Neutrophil (primary cell): ENCODE measurements at regions not wholly inside any gene's neighbourhood (a gene's known extent, or its start where the extent isn't known, plus 50 kb on each side); places are given as distances from the start of the nearest gene placed in this dataset.

Experiments
- H3K27ac ChIP-seq: fragments of 200-600 bp; sonication (generic); 2 replicates; pipeline ENCODE4 v1.5.1; 2016; ENCODE audit warnings: mild to moderate bottlenecking, moderate library complexity
- H3K27me3 ChIP-seq: fragments of 200-600 bp; sonication (generic); 2 replicates; pipeline ENCODE4 v1.6.0; 2016; ENCODE audit warnings: mild to moderate bottlenecking
- H3K36me3 ChIP-seq: fragments of 200-600 bp; sonication (generic); 2 replicates; pipeline ENCODE4 v1.5.1; 2017
- H3K4me1 ChIP-seq, 2 experiments: fragments of 200-600 bp in 1 of 2; sonication (generic) in 1 of 2; 1 replicate in 1 of 2; 2 replicates in 1 of 2; pipeline versions ENCODE4 v1.5.1 to v1.6.1; 2013 to 2016; ENCODE audit warnings: low read depth in 1 of 2, low read length in 1 of 2, mild to moderate bottlenecking in 1 of 2, moderate library complexity in 1 of 2; ENCODE audit not compliant: control insufficient read depth in 1 of 2, insufficient read depth in 1 of 2
- H3K4me3 ChIP-seq, 2 experiments: fragments of 200-600 bp in 1 of 2; sonication (generic) in 1 of 2; 1 replicate in 1 of 2; 2 replicates in 1 of 2; pipeline ENCODE4 v1.5.1; 2013 to 2016; ENCODE audit warnings: low read depth in 1 of 2, low read length in 1 of 2, mild to moderate bottlenecking in 1 of 2, moderate library complexity in 1 of 2
- H3K9me3 ChIP-seq: fragments of 200-600 bp; sonication (generic); 2 replicates; pipeline ENCODE4 v1.5.1; 2016
- CTCF ChIP-seq: fragments of 200-600 bp; sonication (generic); IDR thresholded peaks from 2 replicates; pipeline ENCODE4 v1.5.1; 2016; ENCODE audit warnings: antibody characterized with exemption

GRCh38 chr4:24256066-24256465 is 328.3 kb downstream of the DHX15 start:
- no peaks in the 10 kb centered on the region for H3K4me1 ChIP-seq
- no peaks in the 10 kb centered on the region for H3K36me3 ChIP-seq
- H3K27ac ChIP-seq, result no peak overlapping the region
- TF ChIP-seq CTCF, result no peak
- no peaks in the 10 kb centered on the region for H3K9me3 ChIP-seq
- H3K4me3 ChIP-seq, result no peak overlapping the region
- no peaks in the 10 kb centered on the region for H3K27me3 ChIP-seq

- no peak for TF ChIP-seq CTCF
- no peak overlapping the region for H3K4me3 ChIP-seq
- no peaks in the 10 kb centered on the region for H3K9me3 ChIP-seq
- no peaks in the 10 kb centered on the region for H3K27me3 ChIP-seq
- H3K4me1 ChIP-seq, result no peaks in the 10 kb centered on the region
- H3K36me3 ChIP-seq, result no peaks in the 10 kb centered on the region
- H3K27ac ChIP-seq, result no peak overlapping the region
These were observed 332.2 kb downstream of the DHX15 start for GRCh38 chr4:24252121-24252520.

GRCh38 chr4:24251589-24251988 is 332.8 kb downstream of the DHX15 start:
- no peaks in the 10 kb centered on the region for H3K27me3 ChIP-seq
- H3K4me1 ChIP-seq, result no peaks in the 10 kb centered on the region
- no peaks in the 10 kb centered on the region for H3K9me3 ChIP-seq
- H3K4me3 ChIP-seq, result no peak overlapping the region
- no peaks in the 10 kb centered on the region for H3K36me3 ChIP-seq
- TF ChIP-seq CTCF, result no peak
- no peak overlapping the region for H3K27ac ChIP-seq

GRCh38 chr4:24249972-24250371 is 334.4 kb downstream of the DHX15 start:
- H3K4me1 ChIP-seq, result no peaks in the 10 kb centered on the region
- H3K27ac ChIP-seq, result no peak overlapping the region
- H3K36me3 ChIP-seq, result no peaks in the 10 kb centered on the region
- no peak overlapping the region for H3K4me3 ChIP-seq
- no peak for TF ChIP-seq CTCF
- H3K9me3 ChIP-seq, result no peaks in the 10 kb centered on the region
- no peaks in the 10 kb centered on the region for H3K27me3 ChIP-seq

- TF ChIP-seq CTCF, result no peak
- Histone ChIP-seq H3K27me3 (no peaks in the 10 kb centered on the region), H3K36me3 (no peaks in the 10 kb centered on the region), H3K27ac (no peak overlapping the region), H3K9me3 (no peaks in the 10 kb centered on the region), H3K4me1 (no peaks in the 10 kb centered on the region), H3K4me3 (no peak overlapping the region)
These were observed 335.4 kb downstream of the DHX15 start for GRCh38 chr4:24248674-24249630.
